H1 (cell line): ENCODE measurements at regions not wholly inside any gene's neighbourhood (a gene's known extent, or its start where the extent isn't known, plus 50 kb on each side); places are given as distances from the start of the nearest gene placed in this dataset.

ENCODE experiments used
- CTCF ChIA-PET: fragments of 300-600 bp; sonication (Branson Sonifier 250); formaldehyde crosslinking; loops from one replicate; lab custom pipeline; 2021; ENCODE audit not compliant: partially characterized antibody; lab: Charles Lee
- POLR2A ChIA-PET: fragments of 300-600 bp; sonication (Branson Sonifier 250); formaldehyde crosslinking; loops from one replicate; lab custom pipeline; 2021; ENCODE audit warnings: inconsistent platforms; ENCODE audit not compliant: partially characterized antibody; lab: Charles Lee
- DNase-seq, 2 experiments: peaks; one replicate each; pipeline versions ENCODE4 v3.0.0 to v3.0.0-alpha.2; 2010 to 2022; ENCODE audit warnings: low spot score in 2 of 2, low read depth in 1 of 2, mixed read lengths in 1 of 2
- FAIRE-seq: peaks from 2 replicates; lab custom pipeline; 2011; peaks lifted over from hg19 to GRCh38; lab: Jason Lieb, UNC
- H2AFZ ChIP-seq: 2 replicates; pipeline ENCODE4 v1.8.1; 2012; ENCODE audit warnings: low read length, inconsistent platforms
- H2AK5ac ChIP-seq: 2 replicates; pipeline ENCODE4 v1.6.1; 2013; ENCODE audit warnings: low read depth, low read length
- H2BK120ac ChIP-seq: replicated peaks from 2 replicates; pipeline ENCODE3; 2013; ENCODE audit warnings: low read depth, low read length, inconsistent platforms
- H2BK12ac ChIP-seq: 2 replicates; pipeline ENCODE4 v1.6.1; 2013; ENCODE audit warnings: low read depth, low read length
- H2BK15ac ChIP-seq: 2 replicates; pipeline ENCODE4 v1.6.1; 2013; ENCODE audit warnings: low read length
- H2BK20ac ChIP-seq: 2 replicates; pipeline ENCODE4 v1.6.1; 2013; ENCODE audit warnings: low read length
- H2BK5ac ChIP-seq: 2 replicates; pipeline ENCODE4 v1.6.1; 2013; ENCODE audit warnings: low read depth, low read length
- H3K14ac ChIP-seq: 2 replicates; pipeline ENCODE4 v1.6.1; 2013; ENCODE audit warnings: inconsistent platforms; ENCODE audit not compliant: insufficient read length
- H3K18ac ChIP-seq: 2 replicates; pipeline ENCODE4 v1.6.1; 2013; ENCODE audit warnings: low read length; ENCODE audit errors: extremely low read depth
- H3K23ac ChIP-seq: 2 replicates; pipeline ENCODE4 v1.6.1; 2013; ENCODE audit warnings: inconsistent platforms; ENCODE audit not compliant: insufficient read length
- H3K23me2 ChIP-seq: 2 replicates; pipeline ENCODE4 v1.6.1; 2013; ENCODE audit warnings: low read depth, low read length
- H3K27ac ChIP-seq: 2 replicates; pipeline ENCODE4 v1.6.1; 2011; ENCODE audit warnings: low read depth, low read length, inconsistent platforms
- H3K27me3 ChIP-seq, 4 experiments: replicated peaks in 1 of 4; 1 replicate in 1 of 4; 2 replicates in 3 of 4; pipeline versions ENCODE4 v1.6.1 to v1.8.1; 2011 to 2013; ENCODE audit warnings: low read length in 3 of 4, mild to moderate bottlenecking in 3 of 4, inconsistent platforms in 2 of 4, mixed read lengths in 2 of 4, moderate library complexity in 1 of 4; ENCODE audit not compliant: control insufficient read depth in 3 of 4, insufficient read depth in 3 of 4; ENCODE audit errors: extremely low read depth in 1 of 4
- H3K36me3 ChIP-seq, 4 experiments: 2 replicates each; pipeline versions ENCODE4 v1.6.1 to v1.8.1; 2011 to 2013; ENCODE audit warnings: mild to moderate bottlenecking in 4 of 4, low read length in 3 of 4, moderate library complexity in 2 of 4, control low read depth in 1 of 4, inconsistent platforms in 1 of 4; ENCODE audit not compliant: insufficient read depth in 4 of 4, control insufficient read depth in 2 of 4
- H3K4ac ChIP-seq: replicated peaks from 2 replicates; pipeline ENCODE3; 2013; ENCODE audit warnings: low read length, low read depth, mixed read lengths, inconsistent platforms; ENCODE audit not compliant: insufficient read length
- H3K4me1 ChIP-seq, 4 experiments: replicated peaks in 1 of 4; 1 replicate in 1 of 4; 2 replicates in 3 of 4; pipeline versions ENCODE4 v1.6.1 to v1.8.1; 2011 to 2013; ENCODE audit warnings: low read length in 3 of 4, inconsistent platforms in 2 of 4, mixed read lengths in 1 of 4; ENCODE audit not compliant: insufficient read depth in 4 of 4, control insufficient read depth in 3 of 4
- H3K4me2 ChIP-seq, 2 experiments: 2 replicates each; pipeline versions ENCODE4 v1.6.1 to v1.8.1; 2011 to 2013; ENCODE audit warnings: low read depth in 2 of 2, low read length in 2 of 2, control low read depth in 1 of 2, inconsistent platforms in 1 of 2, mild to moderate bottlenecking in 1 of 2; ENCODE audit not compliant: insufficient read depth in 1 of 2
- H3K4me3 ChIP-seq, 4 experiments: fragments of 200-600, 300-600 bp in 1 of 4; sonication (generic), shearing (Covaris generic), sonication (Bioruptor Twin) in 1 of 4; 2 replicates each; pipeline versions ENCODE4 v1.5.1 to v1.8.1; 2011 to 2016; ENCODE audit warnings: low read length in 4 of 4, low read depth in 3 of 4, control low read depth in 2 of 4, inconsistent platforms in 2 of 4, mild to moderate bottlenecking in 2 of 4, mixed read lengths in 1 of 4, moderate library complexity in 1 of 4; ENCODE audit not compliant: insufficient read depth in 2 of 4; ENCODE audit errors: extremely low read depth in 1 of 4
- H3K56ac ChIP-seq: replicated peaks from 2 replicates; pipeline ENCODE3; 2013; ENCODE audit warnings: low read depth, mild to moderate bottlenecking, mixed read lengths, low read length, inconsistent platforms; ENCODE audit not compliant: insufficient read length
- H3K79me1 ChIP-seq: 2 replicates; pipeline ENCODE4 v1.6.1; 2013; ENCODE audit warnings: low read depth, low read length, control low read depth
- H3K79me2 ChIP-seq, 2 experiments: 2 replicates each; pipeline versions ENCODE4 v1.6.1 to v1.8.1; 2012 to 2013; ENCODE audit warnings: low read length in 2 of 2, mild to moderate bottlenecking in 2 of 2, inconsistent platforms in 1 of 2; ENCODE audit not compliant: insufficient read depth in 2 of 2, control insufficient read depth in 1 of 2
- H3K9ac ChIP-seq, 4 experiments: replicated peaks in 1 of 4; 1 replicate in 1 of 4; 2 replicates in 3 of 4; pipeline versions ENCODE4 v1.6.1 to v1.8.1; 2011 to 2013; ENCODE audit warnings: low read depth in 3 of 4, low read length in 3 of 4, control low read depth in 2 of 4, mild to moderate bottlenecking in 2 of 4, moderate library complexity in 2 of 4, inconsistent platforms in 1 of 4; ENCODE audit errors: extremely low read depth in 1 of 4
- H3K9me3 ChIP-seq, 2 experiments: 2 replicates each; pipeline versions ENCODE4 v1.6.1 to v1.8.1; 2012 to 2013; ENCODE audit warnings: mild to moderate bottlenecking in 2 of 2, moderate library complexity in 2 of 2, control low read depth in 1 of 2, inconsistent platforms in 1 of 2, low read depth in 1 of 2, low read length in 1 of 2, mixed read lengths in 1 of 2; ENCODE audit not compliant: insufficient read depth in 2 of 2
- H4K20me1 ChIP-seq, 2 experiments: replicated peaks in 1 of 2; 2 replicates each; pipeline versions ENCODE3 to v1.8.1; 2011 to 2013; ENCODE audit warnings: inconsistent platforms in 2 of 2, low read length in 2 of 2, mild to moderate bottlenecking in 1 of 2; ENCODE audit not compliant: insufficient read depth in 2 of 2, control insufficient read depth in 1 of 2
- H4K5ac ChIP-seq: 2 replicates; pipeline ENCODE4 v1.6.1; 2013; ENCODE audit warnings: low read length, low read depth, mixed read lengths, inconsistent platforms; ENCODE audit not compliant: insufficient read length
- H4K8ac ChIP-seq: 2 replicates; pipeline ENCODE4 v1.8.0; 2013; ENCODE audit warnings: mild to moderate bottlenecking, moderate library complexity, low read length, inconsistent platforms; ENCODE audit not compliant: insufficient read depth; ENCODE audit errors: extremely low read depth
- H4K91ac ChIP-seq: replicated peaks from 2 replicates; pipeline ENCODE3; 2013; ENCODE audit warnings: low read length, mixed read lengths, inconsistent platforms; ENCODE audit not compliant: insufficient read length
- BCL11A ChIP-seq, 2 experiments: IDR thresholded peaks; one replicate each; pipeline ENCODE4 v1.6.1; 2011; ENCODE audit warnings: low read depth in 2 of 2, low read length in 2 of 2, mild to moderate bottlenecking in 2 of 2
- HDAC6 ChIP-seq: IDR thresholded peaks from one replicate; pipeline ENCODE4 v1.7.1; 2012; ENCODE audit warnings: low read depth, mild to moderate bottlenecking, inconsistent platforms, low read length, moderate library complexity
- KDM5A ChIP-seq: fragments of 200-600 bp; IDR thresholded peaks from 2 replicates; pipeline ENCODE4 v1.7.1; 2012; ENCODE audit warnings: mild to moderate bottlenecking, low read length, inconsistent platforms, mixed read lengths
- POLR2A ChIP-seq, 2 experiments: IDR thresholded peaks; 1 replicate in 1 of 2; 2 replicates in 1 of 2; pipeline ENCODE4 v1.6.1; 2011; ENCODE audit warnings: low read depth in 2 of 2, low read length in 2 of 2, mild to moderate bottlenecking in 2 of 2; ENCODE audit errors: control extremely low read depth in 1 of 2
- RXRA ChIP-seq: IDR thresholded peaks from 2 replicates; pipeline ENCODE4 v1.6.1; 2011; ENCODE audit warnings: low read depth, mild to moderate bottlenecking, low read length, moderate library complexity; ENCODE audit not compliant: insufficient read depth
- SP2 ChIP-seq: IDR thresholded peaks from 2 replicates; pipeline ENCODE4 v1.6.1; 2012; ENCODE audit warnings: mild to moderate bottlenecking, low read length, inconsistent platforms
- TAF1 ChIP-seq: IDR thresholded peaks from 2 replicates; pipeline ENCODE4 v1.6.1; 2011; ENCODE audit warnings: mild to moderate bottlenecking, low read depth, low read length
- TAF7 ChIP-seq: optimal IDR thresholded peaks from 2 replicates; pipeline ENCODE3; 2011; ENCODE audit warnings: low read depth, mild to moderate bottlenecking, inconsistent platforms, low read length, moderate library complexity, borderline replicate concordance
- ZNF274 ChIP-seq: IDR thresholded peaks from 2 replicates; pipeline ENCODE4 v1.7.0; 2012; ENCODE audit warnings: low read length, borderline replicate concordance; ENCODE audit errors: extremely low read depth
- WGBS, 2 experiments: shearing (Covaris generic) in 1 of 2; methylation state at CpG; one replicate each; pipeline versions ENCODE4 v1.1.6 to v1.1.7; 2013 to 2015; ENCODE audit warnings: low lambda C conversion rate in 2 of 2, mixed read lengths in 2 of 2, inconsistent platforms in 1 of 2, low coverage in 1 of 2, missing lambda C conversion rate in 1 of 2; ENCODE audit not compliant: insufficient replicate concordance in 2 of 2, insufficient coverage in 1 of 2, insufficient read length in 1 of 2; ENCODE audit errors: extremely low coverage in 1 of 2, missing lambda C conversion rate in 1 of 2; 5-methylcytosine and 5-hydroxymethylcytosine counted together

DNA sequence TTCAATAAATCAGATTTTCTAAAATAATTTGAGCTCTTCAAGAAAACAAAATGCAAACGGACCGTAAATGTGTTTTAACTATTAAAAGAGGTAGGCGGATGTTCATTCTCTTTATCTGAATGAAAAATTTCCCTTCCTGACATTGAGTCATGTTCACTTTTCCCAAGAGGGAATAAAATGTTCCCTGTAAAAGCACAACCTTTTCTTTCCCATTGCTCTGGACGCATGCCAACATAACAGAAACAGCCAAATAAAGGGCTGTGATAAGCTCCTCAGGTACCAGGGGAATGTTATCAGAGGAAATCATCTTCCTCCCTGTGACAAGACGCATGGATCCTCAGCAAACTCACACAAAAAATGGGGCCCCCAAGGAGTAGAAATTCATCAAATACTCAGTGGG is 251.8 kb downstream of the MTERF1 start:
- Histone ChIP-seq H3K36me3 (no peaks in the 10 kb centered on the region), H3K56ac (no peak overlapping the region), H3K23ac (no peak overlapping the region), H3K9me3 (no peaks in the 10 kb centered on the region), H3K4me1 (no peaks in the 10 kb centered on the region), H2BK15ac (no peak overlapping the region), H3K14ac (no peak overlapping the region), H3K4me3 (no peak overlapping the region), H3K79me2 (no peaks in the 10 kb centered on the region), H3K18ac (no peak overlapping the region), H3K9ac (no peak overlapping the region; a peak in 1 of 7 replicates), H4K20me1 (peaks cover 0 to 3% of the 10 kb centered on the region in 2 experiments), H3K27me3 (no peaks in the 10 kb centered on the region; a peak in 1 of 7 replicates), H2BK120ac (no peak overlapping the region), H4K91ac (no peak overlapping the region), H3K4ac (no peak overlapping the region), H2BK12ac (no peak overlapping the region), H3K79me1 (no peaks in the 10 kb centered on the region), H2BK5ac (no peak overlapping the region), H3K27ac (no peak overlapping the region), H2AFZ (no peak overlapping the region), H4K8ac (no peak overlapping the region), H4K5ac (no peak overlapping the region), H2AK5ac (no peak overlapping the region), H2BK20ac (no peak overlapping the region), H3K23me2 (no peaks in the 10 kb centered on the region), H3K4me2 (no peak overlapping the region)
- POLR2A ChIA-PET: no interaction called here
- DNase-seq (no peak), FAIRE-seq (no peak)
- CTCF ChIA-PET: no interaction called here
- WGBS, 2 experiments: 92% methylated on average over 5 of the region's 5 CpGs; no CpG with 5 or more reads in 1 of the 2 experiments
- no peak for TF ChIP-seq ZNF274
- no peak for TF ChIP-seq POLR2A (IDR thresholded peaks at IDR 0.05; ENCODE audit: control extremely low read depth in 1 of 2, low read depth in 2 of 2, low read length in 2 of 2)
- no peak for TF ChIP-seq RXRA
- TF ChIP-seq SP2: no peak
- TF ChIP-seq HDAC6: no peak
- TF ChIP-seq BCL11A (IDR thresholded peaks at IDR 0.05; ENCODE audit: low read depth in 2 of 2, low read length in 2 of 2): no peak
- TF ChIP-seq TAF7: no peak
- TF ChIP-seq KDM5A: no peak
- TF ChIP-seq TAF1: no peak
